ENCODE measurements at regions not wholly inside any gene's neighbourhood (a gene's known extent, or its start where the extent isn't known, plus 50 kb on each side); places are given as distances from the start of the nearest gene placed in this dataset.

- no peak for DNase-seq
- H3K27ac Mint-ChIP-seq: no peak overlapping the region
- no peaks in the 10 kb centered on the region for H3K36me3 Mint-ChIP-seq (ENCODE audit: insufficient read depth)
- no peaks in the 10 kb centered on the region for H3K9me3 Mint-ChIP-seq
- H3K4me1 Mint-ChIP-seq (ENCODE audit: low read depth in 2 of 2): no peaks in the 10 kb centered on the region
- no peak for ATAC-seq (replicated peaks)
- peaks cover 0 to 17% of the 10 kb centered on the region in 2 donors for H3K27me3 Mint-ChIP-seq
- no peak overlapping the region for H3K4me3 Mint-ChIP-seq
These were observed 73.6 kb downstream of the BOD1L2 start for GRCh38 chr18:57220480-57220879.

GRCh38 chr18:57220930-57221483, 74.1 kb downstream of the BOD1L2 start:
- peaks cover 2 to 22% of the 10 kb centered on the region in 2 donors for H3K27me3 Mint-ChIP-seq
- H3K9me3 Mint-ChIP-seq: no peaks in the 10 kb centered on the region
- DNase-seq: no peak
- no peaks in the 10 kb centered on the region for H3K36me3 Mint-ChIP-seq (ENCODE audit: insufficient read depth)
- ATAC-seq (replicated peaks): no peak
- no peak overlapping the region for H3K4me3 Mint-ChIP-seq
- no peaks in the 10 kb centered on the region for H3K4me1 Mint-ChIP-seq (ENCODE audit: low read depth in 2 of 2)
- no peak overlapping the region for H3K27ac Mint-ChIP-seq

- Mint-ChIP-seq H3K9me3 (no peaks in the 10 kb centered on the region), H3K27ac (no peak overlapping the region), H3K27me3 (peaks cover 8 to 35% of the 10 kb centered on the region in 2 donors), H3K36me3 (ENCODE audit: insufficient read depth) (no peaks in the 10 kb centered on the region), H3K4me3 (no peak overlapping the region), H3K4me1 (ENCODE audit: low read depth in 2 of 2) (no peaks in the 10 kb centered on the region)
- no peak for DNase-seq
- no peak for ATAC-seq (replicated peaks)
These were observed 76.4 kb downstream of the BOD1L2 start for GRCh38 chr18:57223144-57223870.

GRCh38 chr18:57230861-57231585, 84.1 kb downstream of the BOD1L2 start:
- Mint-ChIP-seq H3K36me3 (ENCODE audit: insufficient read depth) (no peaks in the 10 kb centered on the region), H3K27me3 (peaks cover 7 to 34% of the 10 kb centered on the region in 2 donors), H3K4me3 (no peak overlapping the region), H3K27ac (no peak overlapping the region), H3K9me3 (peaks cover 0 to 2% of the 10 kb centered on the region in 2 donors), H3K4me1 (ENCODE audit: low read depth in 2 of 2) (no peaks in the 10 kb centered on the region)
- DNase-seq: no peak
- no peak for ATAC-seq (replicated peaks)

- no peaks in the 10 kb centered on the region for H3K36me3 Mint-ChIP-seq (ENCODE audit: insufficient read depth)
- no peak for ATAC-seq (replicated peaks)
- no peak overlapping the region for H3K4me3 Mint-ChIP-seq
- H3K27me3 Mint-ChIP-seq: peaks cover 0 to 25% of the 10 kb centered on the region in 2 donors
- H3K9me3 Mint-ChIP-seq: peaks cover 0 to 2% of the 10 kb centered on the region in 2 donors
- H3K27ac Mint-ChIP-seq: no peak overlapping the region
- DNase-seq: no peak
- H3K4me1 Mint-ChIP-seq (ENCODE audit: low read depth in 2 of 2): no peaks in the 10 kb centered on the region
These were observed 85.0 kb downstream of the BOD1L2 start for GRCh38 chr18:57231864-57232263.

- Mint-ChIP-seq H3K27ac (no peak overlapping the region), H3K4me3 (no peak overlapping the region), H3K27me3 (peaks cover 0 to 21% of the 10 kb centered on the region in 2 donors), H3K9me3 (peaks cover 0 to 2% of the 10 kb centered on the region in 2 donors), H3K36me3 (ENCODE audit: insufficient read depth) (no peaks in the 10 kb centered on the region), H3K4me1 (ENCODE audit: low read depth in 2 of 2) (no peaks in the 10 kb centered on the region)
- no peak for ATAC-seq (replicated peaks)
- no peak for DNase-seq
These were observed 87.5 kb downstream of the BOD1L2 start for GRCh38 chr18:57234346-57234745.

- H3K4me1 Mint-ChIP-seq (ENCODE audit: low read depth in 2 of 2): no peaks in the 10 kb centered on the region
- no peaks in the 10 kb centered on the region for H3K27me3 Mint-ChIP-seq
- no peak overlapping the region for H3K4me3 Mint-ChIP-seq
- DNase-seq (no peak), ATAC-seq (replicated peaks) (no peak)
- H3K9me3 Mint-ChIP-seq: no peaks in the 10 kb centered on the region
- H3K27ac Mint-ChIP-seq: no peak overlapping the region
- no peaks in the 10 kb centered on the region for H3K36me3 Mint-ChIP-seq (ENCODE audit: insufficient read depth)
These were observed 95.0 kb downstream of the BOD1L2 start for GRCh38 chr18:57241869-57242268.

GRCh38 chr18:57242285-57242684, 95.4 kb downstream of the BOD1L2 start:
- no peak overlapping the region for H3K27ac Mint-ChIP-seq
- H3K36me3 Mint-ChIP-seq (ENCODE audit: insufficient read depth): no peaks in the 10 kb centered on the region
- no peak for DNase-seq
- H3K9me3 Mint-ChIP-seq: peaks cover 0 to 2% of the 10 kb centered on the region in 2 donors
- no peaks in the 10 kb centered on the region for H3K27me3 Mint-ChIP-seq
- no peak overlapping the region for H3K4me3 Mint-ChIP-seq
- H3K4me1 Mint-ChIP-seq (ENCODE audit: low read depth in 2 of 2): no peaks in the 10 kb centered on the region
- no peak for ATAC-seq (replicated peaks)

- no peaks in the 10 kb centered on the region for H3K36me3 Mint-ChIP-seq (ENCODE audit: insufficient read depth)
- no peak overlapping the region for H3K27ac Mint-ChIP-seq
- no peaks in the 10 kb centered on the region for H3K4me1 Mint-ChIP-seq (ENCODE audit: low read depth in 2 of 2)
- DNase-seq: no peak
- H3K27me3 Mint-ChIP-seq: no peaks in the 10 kb centered on the region
- ATAC-seq (replicated peaks): no peak
- H3K4me3 Mint-ChIP-seq: no peak overlapping the region
- H3K9me3 Mint-ChIP-seq: peaks cover 0 to 2% of the 10 kb centered on the region in 2 donors
These were observed 96.8 kb downstream of the BOD1L2 start for GRCh38 chr18:57243624-57244179.

GRCh38 chr18:57249179-57249578, 102.3 kb downstream of the BOD1L2 start:
- Mint-ChIP-seq H3K36me3 (ENCODE audit: insufficient read depth) (no peaks in the 10 kb centered on the region), H3K9me3 (peaks cover 5 to 6% of the 10 kb centered on the region in 2 donors), H3K27me3 (peaks cover 7% of the 10 kb centered on the region in 2 donors), H3K27ac (no peak overlapping the region), H3K4me3 (no peak overlapping the region), H3K4me1 (ENCODE audit: low read depth in 2 of 2) (no peaks in the 10 kb centered on the region)
- DNase-seq (no peak), ATAC-seq (replicated peaks) (no peak)

GRCh38 chr18:57249883-57250282, 102.5 kb upstream of the ST8SIA3 start:
- Mint-ChIP-seq H3K9me3 (peaks cover 5 to 8% of the 10 kb centered on the region in 2 donors), H3K36me3 (ENCODE audit: insufficient read depth) (no peaks in the 10 kb centered on the region), H3K4me1 (ENCODE audit: low read depth in 2 of 2) (no peaks in the 10 kb centered on the region), H3K27me3 (peaks cover 7% of the 10 kb centered on the region in 2 donors), H3K4me3 (no peak overlapping the region), H3K27ac (no peak overlapping the region)
- DNase-seq: no peak
- no peak for ATAC-seq (replicated peaks)

GRCh38 chr18:57251747-57252146, 100.6 kb upstream of the ST8SIA3 start:
- no peak for ATAC-seq (replicated peaks)
- peaks cover 5 to 8% of the 10 kb centered on the region in 2 donors for H3K9me3 Mint-ChIP-seq

GRCh38 chr18:57253903-57254302, 98.5 kb upstream of the ST8SIA3 start:
- Mint-ChIP-seq H3K4me3 (no peak overlapping the region), H3K36me3 (ENCODE audit: insufficient read depth) (no peaks in the 10 kb centered on the region), H3K9me3 (peaks cover 5 to 6% of the 10 kb centered on the region in 2 donors), H3K4me1 (ENCODE audit: low read depth in 2 of 2) (no peaks in the 10 kb centered on the region), H3K27me3 (peaks cover 7 to 8% of the 10 kb centered on the region in 2 donors), H3K27ac (no peak overlapping the region)
- DNase-seq: no peak
- ATAC-seq (replicated peaks): no peak

More at GRCh38 chr18:57251747-57252146, 100.6 kb upstream of the ST8SIA3 start:
- Mint-ChIP-seq H3K4me1 (ENCODE audit: low read depth in 2 of 2) (no peaks in the 10 kb centered on the region), H3K27ac (no peak overlapping the region), H3K4me3 (no peak overlapping the region), H3K27me3 (peaks cover 7% of the 10 kb centered on the region in 2 donors), H3K36me3 (ENCODE audit: insufficient read depth) (no peaks in the 10 kb centered on the region)
- DNase-seq: no peak
